HG02678 (cell line): ENCODE measurements at regions not wholly inside any gene's neighbourhood (a gene's known extent, or its start where the extent isn't known, plus 50 kb on each side); places are given as distances from the start of the nearest gene placed in this dataset.
A peak's percentile ranks its signal among the peaks of the same experiment; 100 is the strongest.

Experiments
- ATAC-seq: cut with Tn5 transposase; IDR thresholded peaks from one replicate; pipeline ENCODE4 v1.9.1; 2021; ENCODE audit warnings: mild to moderate bottlenecking, moderate library complexity; ENCODE audit not compliant: unreplicated experiment

GRCh38 chr10:31720546-31720945 is 208.1 kb downstream of the ARHGAP12 start:
- ATAC-seq: no peak

GRCh38 chr10:31709476-31709875 is 219.2 kb downstream of the ARHGAP12 start:
- ATAC-seq: no peak

GRCh38 chr10:31709028-31709427 is 219.6 kb downstream of the ARHGAP12 start:
- no peak for ATAC-seq

GRCh38 chr10:31708474-31708873 is 220.2 kb downstream of the ARHGAP12 start:
- ATAC-seq: no peak

DNA sequence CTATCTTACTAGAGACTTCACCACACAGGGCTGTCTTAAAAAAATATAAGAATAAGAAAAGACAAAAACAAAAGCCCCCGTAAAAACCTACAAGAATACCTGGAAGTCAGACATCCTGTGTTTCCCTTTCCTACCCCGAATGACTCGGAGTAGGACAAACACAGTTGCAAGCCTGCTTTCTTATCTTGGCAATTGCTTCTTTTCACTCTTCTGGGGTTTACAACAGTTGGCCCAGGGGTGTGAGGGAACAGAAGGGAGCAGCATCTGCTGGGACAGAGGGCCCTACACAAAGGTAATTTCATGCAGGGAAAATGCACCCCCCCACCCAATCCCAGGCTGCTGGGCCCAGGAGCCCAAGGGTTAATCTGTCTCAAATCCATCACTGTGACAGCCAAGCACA is 220.6 kb downstream of the ARHGAP12 start:
- ATAC-seq: peak; percentile 8

DNA sequence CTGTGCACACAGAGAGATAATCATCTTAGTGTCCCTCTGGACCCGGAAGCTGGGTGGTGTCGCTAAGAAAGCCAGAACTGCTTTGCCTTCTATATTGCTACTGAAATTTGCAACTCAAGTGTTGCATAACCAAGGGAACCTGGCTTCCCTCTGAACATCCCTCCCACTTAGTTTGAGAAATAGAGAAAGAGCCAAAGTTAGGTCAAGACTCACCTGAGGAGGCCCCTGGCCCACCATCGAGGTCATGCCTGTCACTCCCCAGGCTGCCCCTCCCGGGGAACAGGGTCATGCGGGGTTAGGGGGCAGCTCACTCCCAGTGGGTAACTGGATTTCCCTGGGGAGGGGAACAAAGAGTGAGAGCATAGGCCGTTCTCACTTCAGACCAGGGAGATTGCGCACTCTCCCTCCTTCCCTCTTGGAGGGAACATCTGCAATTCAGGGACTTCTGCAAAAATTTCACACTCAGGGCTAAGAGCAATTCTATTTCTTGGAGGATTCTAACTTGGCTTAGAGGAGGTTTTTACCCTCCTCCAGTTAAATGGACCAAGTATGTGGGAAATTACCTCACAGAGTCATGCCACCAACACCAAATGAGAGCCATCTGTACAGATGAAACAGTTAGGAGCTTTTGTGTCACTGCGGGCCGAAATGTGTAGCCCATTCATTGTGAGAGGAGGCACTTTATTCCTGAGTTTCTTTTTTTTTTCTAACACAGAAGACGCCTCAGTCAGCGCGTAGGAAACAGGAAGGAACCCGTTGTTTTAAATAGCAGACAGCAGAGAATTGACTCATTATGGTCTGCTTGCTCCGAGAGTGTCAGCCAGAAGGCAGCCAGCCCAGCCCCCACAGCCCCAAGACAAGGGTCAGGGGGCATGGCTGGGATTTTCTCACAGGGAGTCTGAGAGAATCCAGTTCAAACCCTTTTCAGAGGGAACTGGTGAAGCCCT is 221.3 kb downstream of the ARHGAP12 start:
- ATAC-seq: peak; percentile 83

DNA sequence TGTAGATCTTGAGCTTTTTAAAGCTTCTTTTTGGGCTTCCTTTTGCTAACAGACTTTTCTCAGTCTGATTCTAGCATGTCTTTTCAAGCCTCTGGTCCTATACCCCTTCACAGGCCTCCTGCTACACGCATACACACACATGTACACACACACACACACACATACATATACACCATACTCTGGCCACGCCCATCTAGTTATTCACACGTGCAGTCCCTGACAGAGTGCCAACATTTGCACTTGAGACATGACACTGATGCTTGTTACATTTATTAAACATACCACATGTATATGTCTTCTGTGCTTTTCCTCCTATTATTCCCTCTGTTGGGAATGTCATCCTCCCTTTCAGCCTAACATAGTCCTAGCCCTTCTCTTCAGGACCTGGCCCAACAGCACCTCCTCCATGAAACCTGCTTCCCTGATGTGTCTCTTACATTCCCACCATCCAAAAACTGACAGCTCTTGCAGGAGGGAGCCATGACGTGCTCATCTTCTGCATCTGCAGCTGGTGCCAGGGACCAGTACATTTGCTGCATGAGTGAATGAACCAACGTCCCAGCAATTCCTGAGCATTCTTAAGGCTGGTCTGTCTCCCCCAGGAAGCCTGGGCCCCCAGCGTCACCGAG is 222.1 kb downstream of the ARHGAP12 start:
- no peak for ATAC-seq

GRCh38 chr10:31705136-31705535 is 223.5 kb downstream of the ARHGAP12 start:
- no peak for ATAC-seq

GRCh38 chr10:31704195-31704594 is 224.4 kb downstream of the ARHGAP12 start:
- ATAC-seq: no peak

DNA sequence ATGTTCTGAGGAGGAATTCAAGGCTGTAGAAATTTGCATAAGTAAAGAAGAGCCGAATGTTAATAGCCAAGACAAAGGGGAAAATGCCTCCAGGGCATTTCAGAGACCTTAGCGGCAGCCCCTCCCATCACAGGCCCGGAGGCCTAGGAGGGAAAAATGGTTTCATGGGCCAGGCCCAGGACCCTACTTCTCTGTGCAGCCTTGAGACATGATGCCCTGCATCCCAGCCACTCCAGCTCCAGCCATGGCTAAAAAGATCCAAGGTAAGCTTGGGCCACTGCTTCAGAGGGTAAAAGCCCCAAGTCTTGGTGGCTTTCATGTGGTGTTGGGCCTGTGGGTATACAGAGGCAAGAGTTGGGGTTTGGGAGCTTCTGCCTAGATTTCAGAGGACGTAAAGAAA is 225.7 kb downstream of the ARHGAP12 start:
- ATAC-seq: no peak

- ATAC-seq: no peak
Measured at GRCh38 chr10:31702005-31702404, 226.6 kb downstream of the ARHGAP12 start.

DNA sequence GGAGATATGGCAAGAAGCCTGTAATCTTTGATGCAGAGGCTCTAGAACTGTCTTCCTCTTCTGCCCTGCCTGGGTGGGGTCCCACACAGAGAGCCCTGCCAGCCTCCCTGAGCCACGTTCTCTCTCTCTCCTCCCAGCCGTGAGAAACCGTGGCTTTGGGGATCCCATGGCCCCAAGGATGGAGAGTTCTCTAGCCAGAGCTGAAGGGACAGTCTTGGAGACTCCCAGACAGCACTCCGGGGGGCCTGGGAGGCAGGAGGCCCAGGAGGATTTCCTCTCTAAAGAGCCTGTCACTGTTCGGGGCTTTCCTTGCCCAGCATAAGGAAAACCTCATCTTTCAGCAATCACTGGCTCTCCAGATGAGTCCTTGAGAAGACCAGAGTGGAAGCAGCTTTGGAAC is 227.1 kb downstream of the ARHGAP12 start:
- no peak for ATAC-seq

- no peak for ATAC-seq
Measured at GRCh38 chr10:31700181-31700611, 228.4 kb downstream of the ARHGAP12 start.

DNA sequence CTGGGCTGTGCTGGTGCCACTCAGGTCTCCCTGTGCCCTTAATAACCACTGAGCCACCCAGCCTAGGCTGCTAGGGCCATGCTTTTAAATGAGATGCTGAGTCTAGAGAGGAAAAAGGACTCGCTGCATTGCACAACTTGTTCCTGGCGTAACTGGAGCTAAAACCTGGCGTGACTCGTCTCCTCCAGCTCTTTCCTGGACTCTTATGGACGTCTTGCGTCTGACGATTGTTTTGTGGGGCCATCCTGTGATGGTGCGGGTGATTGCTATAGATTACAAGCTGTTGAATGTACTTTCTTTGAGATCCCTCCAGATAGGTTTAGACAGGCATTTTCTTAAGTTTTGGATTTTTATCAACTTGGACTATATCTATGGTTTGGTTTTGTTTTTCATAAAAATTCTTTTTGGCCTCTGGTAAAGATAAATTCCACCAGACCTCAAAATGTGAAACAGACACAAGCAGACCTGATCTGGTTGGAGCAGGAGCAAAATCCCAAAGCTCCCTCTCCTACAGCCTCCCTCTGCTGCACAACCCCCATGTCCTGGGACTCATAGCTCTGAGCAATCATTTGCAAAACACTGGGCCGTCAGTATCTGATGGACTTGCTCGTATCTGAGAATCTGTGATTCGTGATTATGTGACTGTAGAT is 230.3 kb downstream of the ARHGAP12 start:
- ATAC-seq: no peak

DNA sequence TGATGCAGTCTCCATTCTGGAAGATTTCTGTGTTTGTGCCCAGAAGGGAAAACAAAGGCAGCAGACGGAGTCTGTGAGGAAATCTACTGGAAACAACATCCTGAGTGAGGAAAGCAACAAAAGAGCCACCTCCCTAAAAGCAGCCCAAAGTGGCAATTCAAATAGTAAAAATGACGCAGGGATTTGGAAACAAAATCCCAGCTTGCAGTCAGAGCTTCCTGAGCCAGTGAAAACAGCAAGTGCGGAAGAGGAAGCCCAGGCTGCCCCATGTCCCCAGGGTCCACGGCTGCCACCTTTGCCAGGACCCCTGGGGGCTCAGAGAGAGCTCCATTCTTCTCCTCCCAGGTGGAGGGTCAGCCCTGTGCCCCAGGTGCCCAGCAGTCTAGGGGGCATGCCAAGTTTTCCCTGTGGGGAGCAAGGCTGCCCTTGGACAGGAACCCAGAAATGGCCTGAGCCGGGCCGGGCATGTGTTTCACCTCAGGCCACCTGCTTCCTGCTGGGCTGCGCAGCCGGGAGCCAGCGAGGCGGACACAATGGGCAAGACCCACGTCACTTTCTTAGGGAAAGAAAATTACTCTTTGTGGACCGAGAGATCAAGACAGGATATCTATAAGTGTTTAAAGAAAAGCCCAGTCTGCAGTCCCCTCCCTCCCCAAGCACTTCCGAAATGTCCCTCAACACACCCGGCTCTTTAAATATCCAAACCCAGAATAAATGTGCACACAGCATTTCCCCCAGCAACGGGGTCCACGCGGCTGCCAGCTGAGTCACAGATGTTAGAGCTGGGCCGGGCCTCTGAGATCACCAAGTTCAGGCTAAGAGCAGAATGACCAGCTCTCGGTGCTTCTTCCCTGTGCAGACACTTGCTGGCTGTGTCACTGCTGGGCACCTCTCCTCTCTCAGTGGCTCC is 231.1 kb downstream of the ARHGAP12 start:
- no peak for ATAC-seq

DNA sequence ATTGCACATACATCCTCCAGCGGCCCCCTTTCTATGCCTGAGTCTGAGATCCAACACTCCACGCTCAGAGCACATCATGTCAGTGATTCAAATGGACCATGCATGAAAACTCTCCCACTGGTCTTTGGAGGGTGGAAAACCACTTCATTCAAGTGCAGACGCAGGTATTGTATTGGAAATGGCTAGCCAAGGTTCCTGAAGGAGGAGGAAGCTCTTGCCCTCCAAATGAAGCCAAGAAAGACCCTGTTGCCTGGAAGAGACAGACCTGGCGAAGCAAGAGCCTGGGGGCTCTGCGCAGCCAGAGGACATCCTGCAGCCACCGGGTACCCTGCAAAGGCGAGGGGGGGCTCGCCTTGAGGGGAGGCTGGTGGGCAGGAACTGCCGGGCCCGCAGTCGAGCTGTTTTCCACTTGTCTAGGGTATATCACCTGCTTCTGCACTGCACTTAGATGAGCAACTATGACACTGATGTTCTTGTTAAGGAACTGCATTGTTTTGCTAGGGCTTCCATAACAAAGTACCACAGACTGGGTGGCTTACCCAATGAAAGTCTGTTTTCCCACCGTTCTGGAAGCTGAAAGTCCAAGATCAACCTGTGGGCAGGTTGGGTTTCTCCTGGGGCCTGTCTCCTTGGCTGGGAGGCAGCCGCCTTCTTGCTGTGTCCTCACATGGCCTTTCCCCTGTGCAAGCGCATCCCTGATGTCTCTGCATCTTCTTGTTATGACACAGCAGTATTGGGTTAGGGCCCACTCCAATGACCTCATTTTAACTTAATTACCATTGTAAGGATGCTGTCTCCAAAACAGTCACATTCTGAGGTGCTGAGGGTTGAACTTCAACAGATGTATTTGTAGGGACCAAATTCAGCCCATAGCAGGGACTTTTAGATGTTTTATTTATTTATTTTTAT is 233.4 kb downstream of the ARHGAP12 start:
- no peak for ATAC-seq

- no peak for ATAC-seq
Measured at GRCh38 chr10:31694126-31694685, 234.4 kb downstream of the ARHGAP12 start.

- ATAC-seq: no peak
Measured at GRCh38 chr10:31693491-31693890, 235.1 kb downstream of the ARHGAP12 start.

DNA sequence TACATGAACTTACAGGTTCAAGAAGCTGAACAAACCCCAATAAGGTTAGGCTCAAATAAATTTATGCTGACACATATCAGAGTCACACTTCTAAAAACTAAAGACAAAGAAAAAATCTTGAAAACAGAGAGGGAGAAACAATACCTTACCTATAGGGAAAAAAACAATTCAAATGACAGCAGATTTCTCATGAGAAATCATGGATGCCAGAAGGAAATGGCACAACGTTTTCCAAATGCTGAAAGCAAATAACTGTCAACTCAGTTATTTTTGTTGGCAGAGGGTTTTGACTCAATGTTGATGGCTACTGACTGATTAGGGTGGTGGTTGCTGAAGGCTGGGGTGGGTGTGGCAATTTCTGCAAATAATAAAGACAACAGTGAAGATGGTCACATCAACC is 239.4 kb downstream of the ARHGAP12 start:
- ATAC-seq: no peak
